NB4 (cell line): ENCODE measurements at regions not wholly inside any gene's neighbourhood (a gene's known extent, or its start where the extent isn't known, plus 50 kb on each side); places are given as distances from the start of the nearest gene placed in this dataset.
A peak's percentile ranks its signal among the peaks of the same experiment; 100 is the strongest.

Experiments used
- DNase-seq: peaks from one replicate; pipeline ENCODE4 v3.0.0; 2010; ENCODE audit warnings: low read depth
- H3K4me3 ChIP-seq: one replicate; pipeline ENCODE4 v1.5.1; 2011; ENCODE audit warnings: mild to moderate bottlenecking, low read depth, low read length, moderate library complexity
- MYC ChIP-seq: IDR thresholded peaks from 2 replicates; pipeline ENCODE4 v1.6.1; 2011; ENCODE audit warnings: low read depth, low read length
- POLR2A ChIP-seq: IDR thresholded peaks from 2 replicates; pipeline ENCODE4 v1.6.1; 2011; ENCODE audit warnings: mild to moderate bottlenecking; ENCODE audit not compliant: insufficient read length; ENCODE audit errors: extremely low read depth
- TF ChIP-seq, protein P1 (sequence below): IDR thresholded peaks from 2 replicates; pipeline ENCODE4 v1.6.1; 2011; ENCODE audit warnings: low read depth, low read length
- TF ChIP-seq, protein P2 (sequence below): IDR thresholded peaks from one replicate; pipeline ENCODE4 v1.5.1; 2012; ENCODE audit warnings: low read depth, low read length

DNA sequence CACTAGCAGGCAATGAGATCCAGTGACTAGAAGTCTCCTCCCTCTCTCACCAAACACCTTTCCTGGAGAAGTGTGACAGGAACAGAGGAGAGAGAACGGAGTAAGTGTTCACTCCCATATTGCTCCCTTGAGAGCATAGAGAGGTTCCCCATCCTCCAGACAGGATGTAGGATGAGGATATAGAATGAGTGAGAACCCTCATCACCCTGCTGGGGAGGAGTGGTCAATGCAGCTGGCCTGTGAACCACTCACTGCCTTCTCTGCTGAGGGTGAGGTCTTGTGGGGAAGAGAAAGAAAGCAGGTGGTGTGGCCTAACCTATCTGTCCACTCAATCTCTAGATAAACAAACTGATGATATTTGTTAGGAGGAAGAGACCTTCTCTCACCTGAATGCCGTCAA, 386.6 kb downstream of the PCDH20 start:
- no peak overlapping the region for H3K4me3 ChIP-seq
- no peak for TF ChIP-seq POLR2A
- TF ChIP-seq MYC = no peak
- TF ChIP-seq, protein P1, sequence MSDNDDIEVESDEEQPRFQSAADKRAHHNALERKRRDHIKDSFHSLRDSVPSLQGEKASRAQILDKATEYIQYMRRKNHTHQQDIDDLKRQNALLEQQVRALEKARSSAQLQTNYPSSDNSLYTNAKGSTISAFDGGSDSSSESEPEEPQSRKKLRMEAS = no peak
- TF ChIP-seq, protein P2, sequence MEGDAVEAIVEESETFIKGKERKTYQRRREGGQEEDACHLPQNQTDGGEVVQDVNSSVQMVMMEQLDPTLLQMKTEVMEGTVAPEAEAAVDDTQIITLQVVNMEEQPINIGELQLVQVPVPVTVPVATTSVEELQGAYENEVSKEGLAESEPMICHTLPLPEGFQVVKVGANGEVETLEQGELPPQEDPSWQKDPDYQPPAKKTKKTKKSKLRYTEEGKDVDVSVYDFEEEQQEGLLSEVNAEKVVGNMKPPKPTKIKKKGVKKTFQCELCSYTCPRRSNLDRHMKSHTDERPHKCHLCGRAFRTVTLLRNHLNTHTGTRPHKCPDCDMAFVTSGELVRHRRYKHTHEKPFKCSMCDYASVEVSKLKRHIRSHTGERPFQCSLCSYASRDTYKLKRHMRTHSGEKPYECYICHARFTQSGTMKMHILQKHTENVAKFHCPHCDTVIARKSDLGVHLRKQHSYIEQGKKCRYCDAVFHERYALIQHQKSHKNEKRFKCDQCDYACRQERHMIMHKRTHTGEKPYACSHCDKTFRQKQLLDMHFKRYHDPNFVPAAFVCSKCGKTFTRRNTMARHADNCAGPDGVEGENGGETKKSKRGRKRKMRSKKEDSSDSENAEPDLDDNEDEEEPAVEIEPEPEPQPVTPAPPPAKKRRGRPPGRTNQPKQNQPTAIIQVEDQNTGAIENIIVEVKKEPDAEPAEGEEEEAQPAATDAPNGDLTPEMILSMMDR = no peak
- peak; percentile 17 for DNase-seq

DNA sequence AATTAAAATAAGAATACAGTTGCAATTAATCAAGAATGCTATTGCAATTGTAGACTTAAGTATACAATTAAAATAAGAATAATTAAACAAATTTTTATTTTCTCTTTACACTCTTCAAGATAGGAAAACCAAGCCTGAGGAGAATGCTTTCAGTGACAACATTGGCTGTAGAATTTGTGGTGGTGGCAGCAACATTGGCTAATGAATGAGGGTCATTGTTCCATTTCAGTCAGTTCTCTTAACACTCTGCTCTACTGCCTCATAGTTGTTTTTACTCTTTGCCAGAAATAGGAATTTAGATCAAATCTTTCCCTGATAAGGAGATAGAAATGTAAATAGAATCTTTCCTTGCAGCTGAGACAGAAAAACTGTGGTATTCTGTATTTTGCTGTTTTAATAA, 391.6 kb downstream of the PCDH20 start:
- no peak for DNase-seq
- TF ChIP-seq MYC (no peak), POLR2A (no peak)
- TF ChIP-seq, protein P2 = no peak
- TF ChIP-seq, protein P1 = no peak
- H3K4me3 ChIP-seq = no peak overlapping the region

DNA sequence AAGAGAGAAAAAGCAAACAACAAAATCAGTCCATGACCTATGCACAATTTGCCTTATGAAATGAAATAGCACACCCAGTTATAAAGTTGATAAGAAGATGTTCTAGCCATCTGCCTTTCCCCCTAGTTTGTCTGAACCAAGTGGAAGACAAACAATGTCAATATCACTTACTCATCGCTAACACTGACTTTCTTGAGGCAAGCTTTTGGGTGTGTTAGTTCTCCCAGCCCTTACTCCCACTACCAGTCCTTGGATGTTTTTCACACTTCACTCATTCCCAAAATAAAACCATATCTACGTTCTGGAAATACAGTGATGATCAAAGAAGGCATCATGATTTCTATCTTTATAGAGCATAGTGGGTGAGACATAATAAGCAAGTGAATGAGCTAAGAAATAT, 393.8 kb downstream of the PCDH20 start:
- TF ChIP-seq, protein P2 = no peak
- TF ChIP-seq MYC (no peak), POLR2A (no peak)
- TF ChIP-seq, protein P1 = no peak
- H3K4me3 ChIP-seq = no peak overlapping the region
- DNase-seq = no peak

DNA sequence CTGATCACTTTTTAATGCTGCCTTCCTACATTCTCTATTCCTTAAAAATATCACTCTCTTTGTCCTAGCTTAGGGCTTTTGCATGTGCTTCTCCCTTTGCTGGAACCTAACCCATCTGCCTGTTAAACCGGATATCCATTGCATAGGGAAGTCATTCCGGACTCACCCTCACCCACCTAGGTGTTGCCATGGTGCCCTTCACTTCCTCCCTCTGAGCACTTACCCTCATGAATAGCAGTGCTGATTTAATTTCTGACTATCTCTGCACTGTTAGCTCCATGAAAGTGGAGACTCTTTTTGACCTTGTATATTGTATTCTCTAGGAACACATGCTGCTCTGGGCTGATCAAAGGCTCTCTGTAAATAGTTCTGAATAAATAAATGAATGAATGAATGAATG, 401.9 kb downstream of the PCDH20 start:
- H3K4me3 ChIP-seq = no peak overlapping the region
- DNase-seq = no peak
- TF ChIP-seq, protein P1 = no peak
- TF ChIP-seq POLR2A (no peak), MYC (no peak)
- TF ChIP-seq, protein P2 = no peak

DNA sequence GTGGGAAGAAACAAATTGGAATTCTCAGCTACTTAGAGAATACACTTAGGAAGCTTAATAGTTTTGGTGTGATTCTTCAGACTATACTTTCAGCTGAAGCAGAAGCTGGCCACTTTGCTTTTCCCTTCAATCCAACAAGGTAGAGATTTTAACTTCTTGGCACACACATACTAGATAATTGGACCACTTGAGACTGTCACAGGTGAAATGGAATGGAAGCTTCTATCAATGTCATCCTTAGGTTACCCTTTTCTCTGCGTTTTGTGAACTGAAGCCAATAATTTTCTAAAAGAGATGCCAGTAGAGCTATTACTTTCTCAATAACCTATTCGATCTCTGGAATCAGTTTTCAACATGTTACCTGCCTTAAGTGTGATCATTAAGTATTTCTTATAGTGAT, 405.3 kb downstream of the PCDH20 start:
- DNase-seq = no peak
- H3K4me3 ChIP-seq = no peak overlapping the region
- TF ChIP-seq POLR2A (no peak), MYC (no peak)
- TF ChIP-seq, protein P2 = no peak
- TF ChIP-seq, protein P1 = no peak

DNA sequence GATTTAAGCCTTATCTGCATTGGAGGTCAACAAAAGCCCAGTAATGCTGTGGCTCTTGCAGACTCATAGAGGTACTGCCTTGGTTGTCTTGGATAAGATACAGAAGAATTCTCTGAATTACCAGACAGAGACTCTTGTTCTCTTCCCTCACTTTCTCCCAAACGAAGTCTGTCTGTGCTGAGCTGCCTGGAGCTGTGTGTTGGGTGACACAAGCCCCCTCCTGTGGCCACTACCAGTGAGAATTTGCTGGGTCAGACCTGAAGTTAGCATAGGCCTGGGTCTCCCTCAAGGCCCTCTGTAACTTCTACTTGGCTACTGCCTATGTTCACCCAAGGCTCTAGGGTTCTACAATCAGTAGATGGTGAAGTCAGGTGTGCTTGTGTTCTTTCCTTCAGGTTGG, 413.0 kb downstream of the PCDH20 start:
- TF ChIP-seq MYC = no peak
- TF ChIP-seq, protein P1 = no peak
- no peak for TF ChIP-seq POLR2A
- TF ChIP-seq, protein P2 = no peak
- H3K4me3 ChIP-seq = no peak overlapping the region
- no peak for DNase-seq
